IPS-20b (cell line): ENCODE measurements at regions not wholly inside any gene's neighbourhood (a gene's known extent, or its start where the extent isn't known, plus 50 kb on each side); places are given as distances from the start of the nearest gene placed in this dataset.

ENCODE experiments used
- H3K27ac ChIP-seq: one replicate; pipeline ENCODE4 v1.5.1; 2013; ENCODE audit warnings: low read length
- H3K27me3 ChIP-seq: 2 replicates; pipeline ENCODE4 v1.6.1; 2013; ENCODE audit warnings: mild to moderate bottlenecking, low read length, inconsistent platforms; ENCODE audit not compliant: insufficient read depth
- H3K36me3 ChIP-seq: 2 replicates; pipeline ENCODE4 v1.6.1; 2013; ENCODE audit warnings: low read depth, mild to moderate bottlenecking, inconsistent platforms, low read length, moderate library complexity; ENCODE audit not compliant: insufficient read depth
- H3K4me1 ChIP-seq: 2 replicates; pipeline ENCODE4 v1.6.1; 2013; ENCODE audit warnings: mild to moderate bottlenecking, control low read depth, inconsistent platforms, low read length, moderate library complexity; ENCODE audit not compliant: insufficient read depth
- H3K4me3 ChIP-seq: 2 replicates; pipeline ENCODE4 v1.5.1; 2013; ENCODE audit warnings: mild to moderate bottlenecking, low read length, inconsistent platforms
- H3K9ac ChIP-seq: 2 replicates; pipeline ENCODE4 v1.6.1; 2013; ENCODE audit warnings: low read depth, mild to moderate bottlenecking, inconsistent platforms, low read length, moderate library complexity
- H3K9me3 ChIP-seq: 2 replicates; pipeline ENCODE4 v1.6.1; 2013; ENCODE audit warnings: mild to moderate bottlenecking, low read depth, low read length, inconsistent platforms; ENCODE audit not compliant: insufficient read depth

DNA sequence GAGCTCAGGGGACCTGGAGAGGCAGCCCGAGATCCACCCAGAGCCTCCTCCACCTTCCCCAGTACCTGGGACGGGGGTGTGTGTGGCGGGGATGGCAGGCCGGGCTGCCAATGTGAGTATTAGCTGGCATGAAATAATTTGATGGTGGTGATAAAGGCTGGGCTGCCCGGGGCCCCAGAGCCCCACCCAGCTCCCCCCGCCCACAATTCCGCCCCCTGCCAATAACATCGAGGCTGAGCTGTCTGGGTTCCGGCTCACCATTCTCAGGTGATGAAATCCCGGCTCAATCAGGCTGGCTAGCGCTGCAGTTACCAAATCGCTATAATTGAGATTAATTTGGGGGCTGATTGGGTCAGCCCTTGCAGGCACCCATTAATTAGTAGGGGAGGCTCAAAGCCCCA lies 103.8 kb upstream of the CASZ1 start:
- Histone ChIP-seq H3K4me1 (peaks cover 14% of the 10 kb centered on the region; the same call in 1 of the 2 replicates), H3K36me3 (no peaks in the 10 kb centered on the region), H3K9me3 (no peaks in the 10 kb centered on the region), H3K27ac (no peak overlapping the region), H3K9ac (no peak overlapping the region), H3K27me3 (peaks cover 5% of the 10 kb centered on the region; the same call in 1 of the 2 replicates), H3K4me3 (no peak overlapping the region)

DNA sequence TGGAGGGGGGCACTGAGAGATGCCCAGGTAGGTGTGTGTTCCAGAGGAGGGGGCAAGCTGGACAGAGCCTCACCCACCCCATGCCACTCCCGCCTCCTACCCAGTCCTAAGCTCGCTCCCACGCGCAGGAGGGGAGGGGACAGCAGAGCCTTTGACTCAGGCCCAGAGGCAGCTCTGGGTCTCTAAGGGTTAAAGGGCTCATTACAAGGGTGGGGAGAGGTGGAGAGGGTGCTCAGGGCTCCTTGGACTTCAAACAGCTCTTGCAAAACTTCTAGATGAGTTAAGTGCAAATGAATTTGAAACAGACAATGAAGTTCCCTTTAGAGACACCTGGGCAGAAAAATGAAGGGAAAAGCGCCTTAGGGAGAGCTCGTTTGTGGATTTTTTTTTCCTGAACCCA lies 104.2 kb upstream of the CASZ1 start:
- Histone ChIP-seq H3K9me3 (no peaks in the 10 kb centered on the region), H3K36me3 (no peaks in the 10 kb centered on the region), H3K4me1 (peaks cover 14% of the 10 kb centered on the region; the same call in 1 of the 2 replicates), H3K9ac (no peak overlapping the region; the same call in 1 of the 2 replicates), H3K27ac (no peak overlapping the region), H3K4me3 (no peak overlapping the region), H3K27me3 (peaks cover 5% of the 10 kb centered on the region; the same call in 1 of the 2 replicates)

DNA sequence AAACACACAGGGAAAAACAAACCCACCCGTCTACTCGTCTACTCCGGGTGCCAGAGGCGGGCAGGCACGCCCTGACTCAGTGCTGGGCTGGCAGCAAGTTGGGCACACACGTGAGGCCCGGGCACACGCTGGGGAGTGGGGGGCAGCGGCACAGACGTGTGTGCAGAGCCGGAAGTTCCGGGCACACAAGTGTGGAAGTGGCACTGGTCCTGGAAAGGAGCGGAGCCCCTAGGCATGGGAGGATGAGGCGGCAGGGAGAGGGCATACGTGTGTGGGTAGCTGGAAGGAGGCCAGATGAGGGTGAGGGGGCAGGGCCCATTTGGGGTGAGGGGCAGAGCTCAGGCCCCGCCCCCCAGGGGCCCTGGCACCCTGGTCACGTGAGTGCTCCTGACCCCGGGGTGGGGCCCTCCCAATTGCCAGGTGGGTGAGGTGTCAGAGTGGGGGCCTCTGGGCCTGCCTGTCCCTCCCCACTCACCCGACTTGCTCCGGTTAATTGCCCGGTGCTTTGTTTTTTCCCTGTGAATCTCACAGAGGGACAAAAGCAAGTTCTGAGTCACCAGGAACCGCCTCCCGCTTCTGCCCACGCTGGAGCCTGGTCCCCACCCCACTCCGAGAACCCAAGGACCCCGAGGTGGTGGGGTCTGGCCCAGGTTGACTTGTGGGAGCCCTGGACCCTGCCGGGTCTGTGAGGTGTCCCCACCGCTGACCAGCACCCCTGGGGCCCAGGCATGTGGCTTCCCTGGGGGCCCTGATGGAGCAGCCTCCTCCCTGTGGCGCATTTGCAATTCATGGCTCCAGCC lies 104.8 kb upstream of the CASZ1 start:
- Histone ChIP-seq H3K4me3 (no peak overlapping the region), H3K27me3 (peaks cover 5% of the 10 kb centered on the region; the same call in 1 of the 2 replicates), H3K27ac (no peak overlapping the region), H3K36me3 (no peaks in the 10 kb centered on the region), H3K4me1 (peaks cover 14% of the 10 kb centered on the region; the same call in 1 of the 2 replicates), H3K9ac (no peak overlapping the region; the same call in 1 of the 2 replicates), H3K9me3 (no peaks in the 10 kb centered on the region)

DNA sequence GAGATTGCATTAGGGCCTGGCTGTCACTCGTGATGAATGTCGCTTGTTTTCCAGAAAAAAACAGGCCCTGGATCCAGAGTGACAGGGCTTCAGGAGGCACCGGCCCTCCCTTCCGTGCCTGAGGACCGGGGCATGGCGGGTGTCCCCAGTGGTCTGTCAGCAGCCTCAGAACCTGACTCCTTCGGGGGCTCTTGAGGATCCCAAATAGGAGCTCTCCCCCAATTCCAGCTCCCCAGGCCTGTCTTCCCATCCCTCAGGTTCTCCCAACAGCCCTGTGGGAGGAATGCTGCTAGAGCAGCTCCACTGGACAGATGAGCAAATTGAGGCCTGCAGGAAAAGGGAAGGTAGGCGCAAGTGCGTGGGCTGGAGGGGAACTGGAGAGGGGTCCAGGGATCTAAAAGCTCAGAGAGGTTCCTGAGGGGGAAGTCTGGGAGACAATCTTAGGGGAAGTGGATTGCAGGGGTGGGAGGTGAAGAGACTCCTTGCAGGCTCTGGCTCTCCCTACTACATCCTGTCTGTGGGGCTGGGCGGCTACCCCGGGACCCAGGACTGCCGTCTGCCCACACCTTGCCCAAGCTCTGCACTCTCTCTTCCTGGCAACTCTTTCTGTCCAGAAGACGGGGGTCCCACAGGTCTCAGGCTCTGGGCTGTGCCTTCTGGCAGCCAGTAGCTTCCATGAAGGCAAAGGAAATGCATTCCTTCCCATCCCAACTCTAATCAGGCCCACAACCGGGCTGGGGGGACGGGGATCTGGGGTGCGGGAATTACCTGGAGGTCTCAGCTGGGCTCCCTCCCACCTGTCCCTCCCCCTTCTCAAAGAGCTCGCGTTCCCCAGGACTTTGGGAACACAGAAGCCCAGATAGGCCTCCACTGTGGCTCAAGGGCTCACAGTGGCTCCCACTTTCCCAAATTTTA lies 105.7 kb upstream of the CASZ1 start:
- peaks cover 14% of the 10 kb centered on the region; the same call in 1 of the 2 replicates for H3K4me1 ChIP-seq
- peaks cover 5% of the 10 kb centered on the region; the same call in 1 of the 2 replicates for H3K27me3 ChIP-seq
- no peak overlapping the region for H3K27ac ChIP-seq
- no peaks in the 10 kb centered on the region for H3K36me3 ChIP-seq
- H3K9me3 ChIP-seq = no peaks in the 10 kb centered on the region
- H3K9ac ChIP-seq = no peak overlapping the region
- no peak overlapping the region for H3K4me3 ChIP-seq

DNA sequence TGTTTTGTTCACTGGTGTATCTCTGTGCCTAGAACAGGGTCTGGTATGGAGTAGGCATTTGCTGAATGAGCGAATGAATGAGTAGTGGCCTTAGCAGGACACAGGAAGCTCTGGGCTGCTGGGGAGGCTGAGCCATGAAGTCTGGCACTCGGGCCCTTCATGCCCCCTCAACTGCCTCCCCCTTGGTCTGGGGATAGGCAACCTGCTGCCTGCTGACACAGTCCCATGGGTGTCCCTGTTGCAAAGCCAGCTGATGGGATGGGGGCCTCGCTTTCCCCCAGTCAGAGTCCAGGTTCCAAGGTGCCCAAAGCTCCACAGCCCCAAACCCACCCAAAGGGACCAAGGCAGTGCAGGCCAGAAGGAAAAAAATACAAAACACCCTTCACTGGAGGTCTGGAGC lies 107.0 kb upstream of the CASZ1 start:
- Histone ChIP-seq H3K27ac (no peak overlapping the region), H3K9me3 (no peaks in the 10 kb centered on the region), H3K36me3 (no peaks in the 10 kb centered on the region), H3K4me3 (no peak overlapping the region), H3K4me1 (peaks cover 20% of the 10 kb centered on the region; the same call in 1 of the 2 replicates), H3K27me3 (peaks cover 5% of the 10 kb centered on the region; the same call in 1 of the 2 replicates), H3K9ac (no peak overlapping the region)

DNA sequence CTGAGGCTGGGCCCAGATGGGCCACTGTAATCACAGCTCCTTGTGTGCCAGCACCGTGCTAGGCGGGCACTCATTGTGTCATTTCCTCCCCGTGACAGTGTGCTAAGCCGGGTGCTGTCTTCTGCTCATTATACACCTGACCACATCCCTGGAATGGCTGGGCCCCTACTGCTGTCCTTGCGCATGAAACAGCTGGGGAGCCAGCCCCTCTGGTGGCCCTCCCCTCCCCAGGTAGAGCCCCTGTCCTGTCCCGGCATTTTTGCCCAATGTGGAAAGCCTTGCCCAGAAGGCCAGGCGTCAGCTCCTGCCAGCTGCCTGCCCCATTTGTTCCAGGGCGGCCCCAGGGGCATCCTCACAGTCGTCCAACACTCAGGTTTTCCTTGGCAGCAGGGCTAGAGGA lies 107.4 kb upstream of the CASZ1 start:
- H3K27ac ChIP-seq = no peak overlapping the region

DNA sequence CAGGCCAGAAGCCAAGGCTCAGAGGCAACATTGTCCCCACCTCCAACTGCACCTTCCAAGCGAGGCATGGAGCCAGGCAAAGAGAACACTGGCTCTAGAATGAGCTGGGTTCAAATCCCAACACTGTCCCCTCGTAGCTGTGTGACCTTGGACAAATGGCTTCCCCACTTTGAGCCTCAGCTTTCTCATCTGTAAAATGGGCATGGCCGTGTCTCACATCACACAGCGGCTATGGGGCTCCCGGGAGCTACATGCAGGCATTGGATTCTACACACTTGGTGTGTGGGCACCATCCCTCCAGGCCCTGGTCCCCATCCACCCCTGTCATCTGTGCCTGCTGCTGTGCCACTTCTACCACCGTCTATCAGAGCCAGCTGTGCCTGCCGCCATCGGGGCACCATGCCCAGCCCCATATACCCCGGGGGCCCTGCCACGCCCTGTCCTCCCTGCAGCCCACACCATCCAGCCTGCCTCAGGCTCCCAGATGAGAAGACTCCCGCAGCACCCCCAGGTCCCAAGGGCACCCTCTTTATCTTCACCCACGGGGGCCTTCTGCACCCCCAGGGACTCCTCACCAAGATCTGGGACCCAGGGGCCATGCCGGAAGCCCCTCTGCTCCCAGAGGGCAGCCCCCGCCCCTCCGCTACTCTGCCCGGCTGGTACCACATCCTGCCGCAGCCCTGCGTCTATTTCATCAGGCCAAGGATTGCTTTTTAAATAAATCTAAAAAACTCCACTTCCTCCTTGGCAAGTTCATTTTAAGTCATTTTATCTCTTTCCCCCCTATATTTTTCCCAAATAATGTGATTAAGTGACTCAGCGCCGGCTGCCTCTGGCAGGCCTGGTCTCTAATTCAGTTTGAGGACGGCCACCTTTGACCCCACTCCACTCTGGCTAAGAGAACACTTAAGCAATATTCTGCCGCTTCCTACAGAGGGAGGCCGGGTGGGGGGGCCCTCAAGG lies 107.8 kb upstream of the TARDBP start:
- Histone ChIP-seq H3K9me3 (no peaks in the 10 kb centered on the region), H3K27ac (no peak overlapping the region), H3K27me3 (peaks cover 2% of the 10 kb centered on the region; the same call in 1 of the 2 replicates), H3K4me1 (peaks cover 20% of the 10 kb centered on the region; the same call in 1 of the 2 replicates), H3K36me3 (no peaks in the 10 kb centered on the region), H3K9ac (no peak overlapping the region), H3K4me3 (no peak overlapping the region)

More for the DNA sequence above, 107.4 kb upstream of the CASZ1 start:
- H3K9me3 ChIP-seq = no peaks in the 10 kb centered on the region
- no peak overlapping the region for H3K4me3 ChIP-seq
- H3K27me3 ChIP-seq = peaks cover 5% of the 10 kb centered on the region; the same call in 1 of the 2 replicates
- peaks cover 20% of the 10 kb centered on the region; the same call in 1 of the 2 replicates for H3K4me1 ChIP-seq
- H3K9ac ChIP-seq = no peak overlapping the region
- H3K36me3 ChIP-seq = no peaks in the 10 kb centered on the region

DNA sequence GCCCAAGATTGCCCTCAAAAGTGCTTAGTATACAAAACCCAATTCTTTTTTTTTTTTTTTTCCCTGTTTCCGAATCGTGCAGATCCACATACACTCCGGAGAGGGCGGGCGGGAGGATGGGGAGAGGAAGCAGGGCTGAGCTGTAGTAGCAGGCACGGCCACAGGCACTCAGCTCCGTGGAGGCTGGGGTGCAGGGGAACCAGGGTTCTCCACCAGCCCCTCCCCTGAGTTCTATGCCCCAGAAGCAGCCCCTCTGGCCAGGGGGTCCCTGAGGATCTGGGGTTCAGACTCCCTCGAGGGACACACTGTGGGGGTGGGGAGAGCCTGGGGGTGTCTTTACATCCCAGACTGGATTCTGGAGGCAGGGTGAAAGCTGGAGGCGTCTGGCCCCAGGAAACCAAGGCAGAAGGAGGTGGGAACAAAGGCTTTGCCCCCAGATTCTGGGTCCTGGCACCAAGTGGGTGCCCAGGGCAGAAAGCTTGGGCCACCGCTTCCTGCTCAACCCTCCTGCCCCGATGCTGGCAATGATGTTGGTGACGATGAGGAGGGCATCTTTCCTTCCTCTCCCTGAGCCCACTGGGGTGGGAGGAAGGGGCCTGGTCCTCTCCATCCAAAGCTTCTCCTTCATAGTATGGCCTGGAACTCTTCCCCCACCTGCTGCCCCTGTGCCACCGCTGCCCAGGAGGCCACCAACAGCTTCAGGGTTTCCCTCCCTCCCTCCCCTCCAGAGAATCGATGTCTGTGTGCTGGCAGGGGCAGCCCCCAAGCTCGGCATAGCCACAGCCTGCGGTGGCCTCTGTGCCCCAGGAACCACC lies 106.4 kb upstream of the TARDBP start:
- H3K27ac ChIP-seq = no peak overlapping the region
- no peak overlapping the region for H3K4me3 ChIP-seq
- peaks cover 14% of the 10 kb centered on the region; the same call in 1 of the 2 replicates for H3K4me1 ChIP-seq
- no peaks in the 10 kb centered on the region for H3K9me3 ChIP-seq
- H3K36me3 ChIP-seq = no peaks in the 10 kb centered on the region
- no peaks in the 10 kb centered on the region for H3K27me3 ChIP-seq
- no peak overlapping the region for H3K9ac ChIP-seq

DNA sequence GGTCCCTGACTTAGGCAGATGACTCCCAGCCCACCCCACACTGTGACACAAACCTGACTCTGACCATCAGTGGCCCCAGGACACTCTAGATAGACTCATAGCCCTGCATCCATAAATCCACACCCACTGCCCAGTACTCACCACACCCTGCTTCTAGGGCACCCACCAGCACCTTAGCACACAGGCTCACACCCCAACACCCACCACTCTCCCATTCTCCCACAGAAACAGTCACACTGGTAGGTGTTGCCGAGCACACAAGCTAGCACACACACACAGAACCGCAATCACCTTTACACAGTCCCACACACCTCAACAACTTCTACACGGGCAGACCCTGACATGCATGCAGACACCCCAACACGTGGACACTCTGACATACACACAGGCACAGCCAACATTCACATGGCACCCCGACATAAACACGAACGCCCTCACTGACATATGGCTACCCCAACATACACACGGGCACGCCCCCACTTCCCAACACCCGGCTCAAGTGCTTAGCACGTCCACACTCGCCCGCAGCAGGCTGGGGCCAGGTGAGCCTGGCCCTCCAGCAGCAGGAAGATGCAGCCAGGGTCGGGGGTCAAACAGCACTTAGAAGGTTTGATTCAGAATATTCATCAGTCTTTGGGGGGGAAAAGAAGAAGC lies 105.5 kb upstream of the TARDBP start:
- no peak overlapping the region for H3K27ac ChIP-seq
- no peaks in the 10 kb centered on the region for H3K9me3 ChIP-seq
- no peak overlapping the region for H3K4me3 ChIP-seq
- H3K9ac ChIP-seq = no peak overlapping the region
- peaks cover 7% of the 10 kb centered on the region; the same call in 1 of the 2 replicates for H3K4me1 ChIP-seq
- H3K36me3 ChIP-seq = no peaks in the 10 kb centered on the region
- no peaks in the 10 kb centered on the region for H3K27me3 ChIP-seq

DNA sequence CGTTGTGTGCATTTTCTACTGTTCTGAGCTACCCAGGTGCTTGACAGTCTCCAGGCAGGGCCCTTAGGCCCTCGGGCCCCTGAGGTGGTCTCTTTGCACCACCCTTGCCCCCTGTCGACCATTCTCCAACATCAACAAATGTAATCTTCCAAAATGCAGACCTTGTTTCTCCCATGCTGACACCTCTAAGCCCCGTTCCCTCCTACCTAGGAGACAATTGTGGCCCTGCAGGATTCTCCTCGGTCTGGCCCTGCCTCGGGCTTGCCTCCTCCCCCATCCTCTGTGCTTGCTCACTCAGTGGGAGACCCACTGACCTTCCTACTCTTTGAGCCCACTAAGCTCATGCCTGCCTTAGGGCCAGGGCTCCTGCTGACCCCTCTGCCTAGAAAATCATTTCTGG lies 104.2 kb upstream of the TARDBP start:
- no peak overlapping the region for H3K4me3 ChIP-seq
- H3K4me1 ChIP-seq = peaks cover 5% of the 10 kb centered on the region; the same call in 1 of the 2 replicates
- no peaks in the 10 kb centered on the region for H3K27me3 ChIP-seq
- H3K27ac ChIP-seq = no peak overlapping the region
- H3K36me3 ChIP-seq = no peaks in the 10 kb centered on the region
- H3K9me3 ChIP-seq = no peaks in the 10 kb centered on the region
- no peak overlapping the region for H3K9ac ChIP-seq
